Epithelial cell of esophagus (primary cell): ENCODE measurements at regions not wholly inside any gene's neighbourhood (a gene's known extent, or its start where the extent isn't known, plus 50 kb on each side); places are given as distances from the start of the nearest gene placed in this dataset.
"Not testable (repeated sequence)": the region's sequence is repeated elsewhere in the genome, so short reads cannot be mapped to it uniquely, and the experiment has no call there.

Source experiments
- DNase-seq: peaks from one replicate; pipeline ENCODE4 v3.0.0; 2010; ENCODE audit warnings: low read depth
- H3K4me3 ChIP-seq: 2 replicates; pipeline ENCODE4 v1.5.1; 2011; ENCODE audit warnings: mild to moderate bottlenecking, low read length, control low read depth
- TF ChIP-seq, protein P1 (sequence below): IDR thresholded peaks from 2 replicates; pipeline ENCODE4 v1.5.1; 2011; ENCODE audit warnings: low read depth, mild to moderate bottlenecking, low read length, control low read depth, inconsistent platforms; ENCODE audit not compliant: insufficient read depth; ENCODE audit errors: missing control alignments

DNA sequence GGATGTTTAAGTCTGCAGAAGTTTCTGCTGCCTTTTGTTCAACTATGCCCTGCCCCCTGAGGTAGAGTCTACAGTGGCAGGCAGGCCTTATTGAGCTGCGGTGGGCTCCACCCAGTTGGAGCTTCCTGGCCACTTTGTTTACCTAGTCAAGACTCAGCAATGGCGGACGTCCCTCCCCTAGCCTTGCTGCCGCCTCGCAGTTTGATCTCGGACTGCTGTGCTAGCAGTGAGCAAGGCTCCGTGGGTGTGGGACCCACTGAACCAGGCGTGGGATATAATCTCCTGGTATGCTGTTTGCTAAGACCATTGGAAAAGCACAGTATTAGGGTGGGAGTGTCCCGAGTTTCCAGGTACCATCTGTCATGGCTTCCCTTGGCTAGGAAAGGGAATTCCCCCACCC is 79.4 kb upstream of the RPS6KA6 start:
- not testable (repeated sequence) for H3K4me3 ChIP-seq, DNase-seq

DNA sequence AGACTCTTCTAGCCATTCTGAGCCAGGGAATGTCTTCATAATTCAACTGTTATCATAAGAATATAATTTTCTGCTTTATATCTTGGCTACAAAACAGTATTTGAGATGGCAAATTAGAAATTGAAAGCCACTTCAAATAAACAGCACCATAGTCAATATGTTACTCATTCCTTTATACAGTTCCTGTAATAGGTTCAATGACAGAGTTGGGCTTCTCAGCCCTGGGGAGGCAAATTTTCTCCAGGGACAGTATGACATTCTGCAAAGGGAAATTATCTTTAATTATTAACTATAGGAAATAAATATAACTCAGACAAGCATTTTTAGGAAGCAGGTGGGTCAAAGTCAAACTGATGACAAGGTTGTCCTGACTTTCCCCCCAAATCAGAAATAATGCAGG is 71.9 kb upstream of the RPS6KA6 start:
- TF ChIP-seq, protein P1, sequence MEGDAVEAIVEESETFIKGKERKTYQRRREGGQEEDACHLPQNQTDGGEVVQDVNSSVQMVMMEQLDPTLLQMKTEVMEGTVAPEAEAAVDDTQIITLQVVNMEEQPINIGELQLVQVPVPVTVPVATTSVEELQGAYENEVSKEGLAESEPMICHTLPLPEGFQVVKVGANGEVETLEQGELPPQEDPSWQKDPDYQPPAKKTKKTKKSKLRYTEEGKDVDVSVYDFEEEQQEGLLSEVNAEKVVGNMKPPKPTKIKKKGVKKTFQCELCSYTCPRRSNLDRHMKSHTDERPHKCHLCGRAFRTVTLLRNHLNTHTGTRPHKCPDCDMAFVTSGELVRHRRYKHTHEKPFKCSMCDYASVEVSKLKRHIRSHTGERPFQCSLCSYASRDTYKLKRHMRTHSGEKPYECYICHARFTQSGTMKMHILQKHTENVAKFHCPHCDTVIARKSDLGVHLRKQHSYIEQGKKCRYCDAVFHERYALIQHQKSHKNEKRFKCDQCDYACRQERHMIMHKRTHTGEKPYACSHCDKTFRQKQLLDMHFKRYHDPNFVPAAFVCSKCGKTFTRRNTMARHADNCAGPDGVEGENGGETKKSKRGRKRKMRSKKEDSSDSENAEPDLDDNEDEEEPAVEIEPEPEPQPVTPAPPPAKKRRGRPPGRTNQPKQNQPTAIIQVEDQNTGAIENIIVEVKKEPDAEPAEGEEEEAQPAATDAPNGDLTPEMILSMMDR = no peak
- H3K4me3 ChIP-seq = no peak overlapping the region
- no peak for DNase-seq

DNA sequence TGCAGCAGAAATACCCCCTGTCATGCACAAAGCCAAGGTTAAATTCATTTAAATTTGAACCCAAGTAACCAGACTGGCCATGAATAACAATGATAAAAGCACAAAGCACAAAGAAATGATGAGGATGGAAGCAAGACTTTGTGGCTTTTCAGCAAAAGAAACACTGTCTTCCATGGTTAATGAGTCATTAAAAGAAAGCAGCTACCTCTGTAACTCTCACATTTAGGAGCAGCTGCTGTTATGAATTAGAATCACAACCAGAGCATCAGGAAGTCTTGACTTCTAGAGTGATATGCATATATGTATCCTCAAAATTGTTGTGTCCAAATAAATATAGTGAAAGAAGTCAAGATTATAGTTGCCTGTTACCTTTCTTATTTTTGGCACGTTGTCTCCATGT is 70.7 kb upstream of the RPS6KA6 start:
- TF ChIP-seq, protein P1 = no peak
- no peak for DNase-seq
- no peak overlapping the region for H3K4me3 ChIP-seq

DNA sequence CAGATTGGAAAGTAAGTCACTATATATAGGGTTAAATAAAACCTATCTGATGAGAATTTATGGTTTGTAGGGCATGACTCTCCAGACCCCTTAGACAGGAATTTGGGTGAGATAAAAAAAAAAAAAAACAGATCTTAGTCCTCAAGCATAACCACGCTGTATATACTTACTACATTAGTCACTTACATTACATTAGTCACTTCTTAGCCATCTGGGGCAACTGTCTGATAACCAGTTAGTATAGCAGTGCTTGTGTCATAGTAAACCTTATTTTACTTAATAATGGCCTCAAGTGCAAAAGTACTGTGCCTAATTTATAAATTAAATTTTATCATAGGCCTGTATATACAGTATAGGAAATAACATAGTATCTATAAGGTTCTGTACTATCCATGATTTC is 60.2 kb upstream of the RPS6KA6 start:
- DNase-seq = peak; percentile 48
- TF ChIP-seq, protein P1 = no peak
- H3K4me3 ChIP-seq = no peak overlapping the region

DNA sequence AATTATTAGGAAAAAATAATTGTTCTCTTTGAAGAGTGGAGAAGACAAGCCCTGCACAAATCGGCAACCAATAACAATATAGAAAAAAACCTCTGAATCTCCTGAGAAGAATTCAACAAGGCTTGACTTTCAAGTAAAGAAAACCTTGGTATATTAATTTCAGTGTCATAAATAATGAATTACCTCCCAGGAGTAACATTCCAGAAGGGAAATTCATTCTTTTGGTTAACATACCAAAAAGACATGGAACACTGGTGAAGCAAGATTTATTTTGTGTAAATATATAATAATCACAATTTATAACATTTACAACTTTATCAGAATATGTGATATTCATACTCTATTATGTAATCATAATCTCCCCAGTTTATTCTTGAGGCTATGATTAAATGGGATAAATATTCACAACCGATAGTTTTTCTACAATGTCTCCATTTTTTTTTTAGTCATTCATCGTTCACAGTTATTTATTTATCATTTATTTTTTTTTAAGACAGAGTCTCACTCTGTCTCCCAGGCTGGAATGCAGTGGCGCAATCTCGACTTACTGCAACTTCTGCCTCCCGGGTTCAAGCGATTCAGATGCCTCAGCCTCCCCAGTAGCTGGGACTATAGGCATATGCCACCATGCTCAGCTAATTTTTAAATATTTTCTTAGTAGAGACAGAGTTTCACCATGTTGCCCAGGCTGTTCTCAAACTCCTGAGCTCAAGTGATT is 53.0 kb upstream of the RPS6KA6 start:
- H3K4me3 ChIP-seq = no peak overlapping the region
- no peak for DNase-seq
- TF ChIP-seq, protein P1 = no peak
